Gastrocnemius medialis (tissue), 4 donors: ENCODE measurements at regions not wholly inside any gene's neighbourhood (a gene's known extent, or its start where the extent isn't known, plus 50 kb on each side); places are given as distances from the start of the nearest gene placed in this dataset.

Experiments used
- POLR2A ChIP-seq, 2 donors: fragments of 450-650 bp; IDR thresholded peaks; one replicate each; pipeline ENCODE4 v1.6.1; 2017; ENCODE audit warnings: antibody characterized with exemption in 2 of 2, mild to moderate bottlenecking in 2 of 2, moderate library complexity in 2 of 2
- TF ChIP-seq, protein P1 (sequence below), 5 experiments: fragments of 450-650 bp in 3 of 5; fragments of 200-600 bp in 2 of 5; sonication (generic) in 2 of 5; IDR thresholded peaks in 4 of 5; conservative IDR thresholded peaks in 1 of 5; 1 replicate in 4 of 5; 2 replicates in 1 of 5; pipeline ENCODE4 v1.5.1; 2016 to 2019; ENCODE audit warnings: antibody characterized with exemption in 5 of 5, mild to moderate bottlenecking in 3 of 5, moderate library complexity in 3 of 5

DNA sequence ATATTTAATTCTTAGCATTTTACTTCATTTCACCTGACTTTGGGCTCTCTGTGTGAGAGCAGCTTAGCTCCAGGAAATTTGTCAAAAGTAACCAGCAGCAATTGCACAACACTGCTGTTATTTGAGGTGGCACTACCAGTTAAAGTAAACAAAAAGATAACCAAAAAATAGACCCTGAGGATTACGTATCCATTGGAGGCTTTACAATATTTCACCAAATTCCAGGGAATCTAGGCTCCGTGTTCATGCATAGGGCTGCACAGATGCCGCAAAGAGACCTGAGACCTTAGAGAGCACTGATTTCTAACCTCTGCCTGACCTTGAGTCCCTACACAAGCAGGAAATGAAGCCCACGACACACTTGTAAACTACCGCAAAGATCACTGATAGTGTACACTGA, 1392.7 kb upstream of the CDH6 start:
- TF ChIP-seq, protein P1, sequence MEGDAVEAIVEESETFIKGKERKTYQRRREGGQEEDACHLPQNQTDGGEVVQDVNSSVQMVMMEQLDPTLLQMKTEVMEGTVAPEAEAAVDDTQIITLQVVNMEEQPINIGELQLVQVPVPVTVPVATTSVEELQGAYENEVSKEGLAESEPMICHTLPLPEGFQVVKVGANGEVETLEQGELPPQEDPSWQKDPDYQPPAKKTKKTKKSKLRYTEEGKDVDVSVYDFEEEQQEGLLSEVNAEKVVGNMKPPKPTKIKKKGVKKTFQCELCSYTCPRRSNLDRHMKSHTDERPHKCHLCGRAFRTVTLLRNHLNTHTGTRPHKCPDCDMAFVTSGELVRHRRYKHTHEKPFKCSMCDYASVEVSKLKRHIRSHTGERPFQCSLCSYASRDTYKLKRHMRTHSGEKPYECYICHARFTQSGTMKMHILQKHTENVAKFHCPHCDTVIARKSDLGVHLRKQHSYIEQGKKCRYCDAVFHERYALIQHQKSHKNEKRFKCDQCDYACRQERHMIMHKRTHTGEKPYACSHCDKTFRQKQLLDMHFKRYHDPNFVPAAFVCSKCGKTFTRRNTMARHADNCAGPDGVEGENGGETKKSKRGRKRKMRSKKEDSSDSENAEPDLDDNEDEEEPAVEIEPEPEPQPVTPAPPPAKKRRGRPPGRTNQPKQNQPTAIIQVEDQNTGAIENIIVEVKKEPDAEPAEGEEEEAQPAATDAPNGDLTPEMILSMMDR (IDR thresholded peaks at IDR 0.05 in 4 of 5, conservative IDR thresholded peaks at IDR 0.05 in 1 of 5), result no peak
- no peak for TF ChIP-seq POLR2A (IDR thresholded peaks at IDR 0.05)
